ENCODE measurements at regions not wholly inside any gene's neighbourhood (a gene's known extent, or its start where the extent isn't known, plus 50 kb on each side); places are given as distances from the start of the nearest gene placed in this dataset.

- Mint-ChIP-seq H3K36me3 (ENCODE audit: low read depth) (no peaks in the 10 kb centered on the region), H3K9me3 (ENCODE audit: low read depth) (peaks cover 41% of the 10 kb centered on the region), H3K4me1 (ENCODE audit: low read depth) (no peaks in the 10 kb centered on the region), H3K27me3 (ENCODE audit: low read depth) (no peaks in the 10 kb centered on the region), H3K27ac (ENCODE audit: unreplicated experiment) (no peak overlapping the region), H3K4me3 (ENCODE audit: unreplicated experiment) (no peak overlapping the region)
- peak; percentile 41 for TF ChIP-seq CTCF (IDR thresholded peaks at IDR 0.05)
- no peak for DNase-seq (ENCODE audit: low spot score)
These were observed 450.7 kb downstream of the UBE2NL start for GRCh38 chrX:144334577-144334976.

GRCh38 chrX:144335402-144335801 is 451.5 kb downstream of the UBE2NL start:
- no peaks in the 10 kb centered on the region for H3K36me3 Mint-ChIP-seq (ENCODE audit: low read depth)
- H3K9me3 Mint-ChIP-seq (ENCODE audit: low read depth) = peaks cover 44% of the 10 kb centered on the region
- no peaks in the 10 kb centered on the region for H3K4me1 Mint-ChIP-seq (ENCODE audit: low read depth)
- no peak for TF ChIP-seq CTCF (IDR thresholded peaks at IDR 0.05)
- no peak overlapping the region for H3K4me3 Mint-ChIP-seq (ENCODE audit: unreplicated experiment)
- H3K27ac Mint-ChIP-seq (ENCODE audit: unreplicated experiment) = no peak overlapping the region
- no peak for DNase-seq (ENCODE audit: low spot score)
- no peaks in the 10 kb centered on the region for H3K27me3 Mint-ChIP-seq (ENCODE audit: low read depth)

GRCh38 chrX:144379156-144379555 is 495.3 kb downstream of the UBE2NL start:
- H3K27ac Mint-ChIP-seq (ENCODE audit: unreplicated experiment) = no peak overlapping the region
- TF ChIP-seq CTCF (IDR thresholded peaks at IDR 0.05) = no peak
- no peaks in the 10 kb centered on the region for H3K27me3 Mint-ChIP-seq (ENCODE audit: low read depth)
- H3K9me3 Mint-ChIP-seq (ENCODE audit: low read depth) = peaks cover 36% of the 10 kb centered on the region
- H3K4me3 Mint-ChIP-seq (ENCODE audit: unreplicated experiment) = no peak overlapping the region
- no peaks in the 10 kb centered on the region for H3K4me1 Mint-ChIP-seq (ENCODE audit: low read depth)
- DNase-seq (ENCODE audit: low spot score) = no peak
- H3K36me3 Mint-ChIP-seq (ENCODE audit: low read depth) = no peaks in the 10 kb centered on the region

- no peak overlapping the region for H3K4me3 Mint-ChIP-seq (ENCODE audit: unreplicated experiment)
- no peaks in the 10 kb centered on the region for H3K4me1 Mint-ChIP-seq (ENCODE audit: low read depth)
- no peak for TF ChIP-seq CTCF (IDR thresholded peaks at IDR 0.05)
- DNase-seq (ENCODE audit: low spot score) = no peak
- no peaks in the 10 kb centered on the region for H3K27me3 Mint-ChIP-seq (ENCODE audit: low read depth)
- no peak overlapping the region for H3K27ac Mint-ChIP-seq (ENCODE audit: unreplicated experiment)
- H3K9me3 Mint-ChIP-seq (ENCODE audit: low read depth) = peaks cover 14% of the 10 kb centered on the region
- H3K36me3 Mint-ChIP-seq (ENCODE audit: low read depth) = no peaks in the 10 kb centered on the region
These were observed 504.9 kb downstream of the UBE2NL start for GRCh38 chrX:144388738-144389137.

All from chondrocyte (in vitro differentiated cells).